DOHH2 (cell line): ENCODE measurements at regions not wholly inside any gene's neighbourhood (a gene's known extent, or its start where the extent isn't known, plus 50 kb on each side); places are given as distances from the start of the nearest gene placed in this dataset.

Experiments used
- H3F3A ChIP-seq: fragments of 200-600 bp; sonication (generic), shearing (Covaris generic); 2 replicates; pipeline ENCODE4 v1.6.0; 2016; ENCODE audit warnings: antibody characterized with exemption, mild to moderate bottlenecking; ENCODE audit not compliant: control insufficient read depth, insufficient read depth
- H3K27ac ChIP-seq: fragments of 200-600 bp; sonication (generic); 2 replicates; pipeline ENCODE4 v1.5.1; 2014; ENCODE audit warnings: low read depth, mild to moderate bottlenecking, low read length, moderate library complexity
- H3K27me3 ChIP-seq: fragments of 200-600 bp; sonication (generic); 2 replicates; pipeline ENCODE4 v1.6.1; 2014; ENCODE audit warnings: mild to moderate bottlenecking, low read length, mixed read lengths; ENCODE audit not compliant: control insufficient read depth
- H3K36me3 ChIP-seq: fragments of 200-600 bp; sonication (generic); 2 replicates; pipeline ENCODE4 v1.6.1; 2014; ENCODE audit warnings: mild to moderate bottlenecking, low read length, moderate library complexity, mixed read lengths; ENCODE audit not compliant: control insufficient read depth
- H3K4me1 ChIP-seq: fragments of 200-600 bp; sonication (generic); 2 replicates; pipeline ENCODE4 v1.6.1; 2014; ENCODE audit warnings: mild to moderate bottlenecking, low read length, mixed read lengths; ENCODE audit not compliant: control insufficient read depth
- H3K4me2 ChIP-seq: fragments of 200-600 bp; sonication (generic); 2 replicates; pipeline ENCODE4 v1.6.0; 2014; ENCODE audit warnings: mild to moderate bottlenecking, low read length, moderate library complexity
- H3K4me3 ChIP-seq: fragments of 200-600 bp; sonication (generic); 2 replicates; pipeline ENCODE4 v1.5.1; 2014; ENCODE audit warnings: mild to moderate bottlenecking, low read length, mixed read lengths
- H3K79me2 ChIP-seq: fragments of 200-600 bp; sonication (generic); 2 replicates; pipeline ENCODE4 v1.6.1; 2014; ENCODE audit warnings: mild to moderate bottlenecking, low read length, mixed read lengths; ENCODE audit not compliant: control insufficient read depth
- H3K9me2 ChIP-seq: fragments of 200-600 bp; sonication (generic); replicated peaks from 2 replicates; pipeline ENCODE4 v1.6.1; 2014; ENCODE audit warnings: mild to moderate bottlenecking, low read length, mixed read lengths; ENCODE audit not compliant: control insufficient read depth
- H3K9me3 ChIP-seq: fragments of 200-600 bp; sonication (generic); 2 replicates; pipeline ENCODE4 v1.6.1; 2014; ENCODE audit warnings: antibody characterized with exemption, low read length, mixed read lengths; ENCODE audit not compliant: control insufficient read depth, insufficient read depth
- H4K20me1 ChIP-seq: fragments of 200-600 bp; sonication (generic); 2 replicates; pipeline ENCODE4 v1.6.0; 2014; ENCODE audit warnings: low read depth, mild to moderate bottlenecking, antibody characterized with exemption, low read length, moderate library complexity; ENCODE audit not compliant: control insufficient read depth, insufficient read depth
- EZH2phosphoT487 ChIP-seq: fragments of 200-600 bp; sonication (generic); IDR thresholded peaks from 2 replicates; pipeline ENCODE4 v1.6.1; 2017; ENCODE audit warnings: borderline replicate concordance, mild to moderate bottlenecking, antibody characterized with exemption, low read length, moderate library complexity, mixed read lengths
- TF ChIP-seq, protein P1 (sequence below): fragments of 200-600 bp; sonication (generic); IDR thresholded peaks from one replicate; pipeline ENCODE4 v1.5.1; 2014; ENCODE audit warnings: antibody characterized with exemption, mild to moderate bottlenecking, low read depth, low read length; ENCODE audit not compliant: poor library complexity, severe bottlenecking

DNA sequence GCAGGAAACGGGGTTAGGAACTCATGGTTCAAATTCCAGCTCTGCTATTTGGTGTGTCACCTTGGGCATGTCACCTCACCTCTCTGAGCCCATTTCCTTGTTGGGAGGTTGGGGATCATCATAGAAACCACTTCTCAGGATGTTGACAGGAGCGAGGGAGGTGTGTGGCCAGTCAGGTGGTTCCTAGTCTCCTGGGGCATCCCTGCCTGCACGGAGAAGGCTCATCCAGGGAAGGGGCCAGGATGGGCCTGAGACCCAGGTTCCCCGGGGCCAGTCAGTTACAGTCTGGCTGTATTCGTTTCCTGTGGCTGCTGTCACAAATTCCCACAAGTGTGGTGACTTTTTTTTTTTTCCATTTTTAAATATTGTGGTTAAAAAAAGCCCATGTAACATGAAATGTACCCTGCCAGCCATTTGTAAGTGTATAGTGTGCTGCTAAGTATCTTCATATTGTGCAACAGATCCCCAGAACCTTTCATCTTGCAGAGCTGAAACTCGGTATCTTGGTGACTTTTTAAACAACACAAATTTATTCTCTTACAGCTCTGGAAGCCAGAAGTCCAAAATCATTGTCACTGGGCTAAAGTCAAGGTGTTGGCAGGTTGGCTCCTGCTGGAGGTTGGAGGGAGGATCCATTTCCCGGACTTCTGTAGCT lies 78.7 kb upstream of the UNC5A start:
- H3K9me2 ChIP-seq, result no peaks in the 10 kb centered on the region
- no peaks in the 10 kb centered on the region for H3F3A ChIP-seq
- no peaks in the 10 kb centered on the region for H4K20me1 ChIP-seq
- H3K27ac ChIP-seq, result no peak overlapping the region
- no peaks in the 10 kb centered on the region for H3K4me1 ChIP-seq
- H3K27me3 ChIP-seq, result peaks cover 14% of the 10 kb centered on the region
- H3K4me3 ChIP-seq, result no peak overlapping the region
- no peaks in the 10 kb centered on the region for H3K9me3 ChIP-seq
- no peak for TF ChIP-seq EZH2phosphoT487
- TF ChIP-seq, protein P1, sequence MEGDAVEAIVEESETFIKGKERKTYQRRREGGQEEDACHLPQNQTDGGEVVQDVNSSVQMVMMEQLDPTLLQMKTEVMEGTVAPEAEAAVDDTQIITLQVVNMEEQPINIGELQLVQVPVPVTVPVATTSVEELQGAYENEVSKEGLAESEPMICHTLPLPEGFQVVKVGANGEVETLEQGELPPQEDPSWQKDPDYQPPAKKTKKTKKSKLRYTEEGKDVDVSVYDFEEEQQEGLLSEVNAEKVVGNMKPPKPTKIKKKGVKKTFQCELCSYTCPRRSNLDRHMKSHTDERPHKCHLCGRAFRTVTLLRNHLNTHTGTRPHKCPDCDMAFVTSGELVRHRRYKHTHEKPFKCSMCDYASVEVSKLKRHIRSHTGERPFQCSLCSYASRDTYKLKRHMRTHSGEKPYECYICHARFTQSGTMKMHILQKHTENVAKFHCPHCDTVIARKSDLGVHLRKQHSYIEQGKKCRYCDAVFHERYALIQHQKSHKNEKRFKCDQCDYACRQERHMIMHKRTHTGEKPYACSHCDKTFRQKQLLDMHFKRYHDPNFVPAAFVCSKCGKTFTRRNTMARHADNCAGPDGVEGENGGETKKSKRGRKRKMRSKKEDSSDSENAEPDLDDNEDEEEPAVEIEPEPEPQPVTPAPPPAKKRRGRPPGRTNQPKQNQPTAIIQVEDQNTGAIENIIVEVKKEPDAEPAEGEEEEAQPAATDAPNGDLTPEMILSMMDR, result no peak
- no peaks in the 10 kb centered on the region for H3K79me2 ChIP-seq
- H3K36me3 ChIP-seq, result no peaks in the 10 kb centered on the region
- H3K4me2 ChIP-seq, result no peak overlapping the region

DNA sequence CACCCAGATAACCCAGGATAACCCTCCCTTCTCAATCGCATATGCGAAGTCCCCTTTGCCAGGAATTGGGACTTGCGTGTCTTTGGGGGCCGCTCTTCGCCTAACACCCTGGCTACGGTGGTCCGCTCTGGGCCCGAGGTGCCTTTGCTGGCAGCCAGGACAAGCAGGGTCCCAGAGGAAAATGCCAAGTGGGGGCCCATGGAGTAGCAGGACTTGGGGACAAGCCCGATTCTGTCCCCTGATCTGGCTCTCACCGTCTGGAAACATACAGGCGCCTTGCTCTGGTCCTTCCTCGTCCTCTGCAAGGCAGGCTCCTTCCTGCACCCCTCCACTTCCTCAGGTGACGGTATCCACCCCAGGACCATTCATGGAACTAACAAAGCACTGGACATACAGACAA lies 78.1 kb upstream of the UNC5A start:
- no peaks in the 10 kb centered on the region for H3K79me2 ChIP-seq

DNA sequence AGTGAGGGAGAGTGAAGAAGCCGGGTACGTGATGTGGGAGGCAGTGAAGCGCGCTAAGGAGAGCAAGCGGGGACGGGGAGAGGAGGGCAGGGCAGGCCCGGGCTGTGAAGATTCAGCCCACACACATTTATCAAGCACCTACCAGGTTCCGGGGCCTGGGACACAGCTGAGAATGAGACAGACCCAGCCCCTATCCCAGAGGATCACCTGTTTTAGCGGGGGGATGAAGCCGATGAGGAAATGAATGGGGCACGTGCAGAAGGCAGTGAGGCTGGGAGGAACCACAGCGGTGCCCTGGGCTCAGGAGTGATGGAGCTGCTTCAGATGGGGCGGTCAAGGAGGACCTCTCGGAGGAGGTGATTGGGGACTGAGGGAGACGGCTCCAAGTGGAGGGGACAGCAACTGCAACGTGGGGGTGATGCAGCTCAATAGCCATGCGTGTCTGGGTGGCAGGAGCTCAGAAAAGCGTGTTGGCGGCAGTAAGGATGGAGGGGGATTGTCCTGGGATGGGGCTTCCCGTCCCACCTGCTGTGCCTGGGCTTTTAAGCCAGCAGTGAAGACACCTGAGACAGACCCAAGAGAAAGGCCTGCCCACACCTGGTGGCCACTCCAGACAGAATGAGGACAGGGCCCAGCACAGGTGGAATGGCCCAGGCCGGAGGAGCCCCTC lies 77.5 kb upstream of the UNC5A start:
- no peaks in the 10 kb centered on the region for H3F3A ChIP-seq
- H4K20me1 ChIP-seq, result no peaks in the 10 kb centered on the region
- no peaks in the 10 kb centered on the region for H3K4me1 ChIP-seq
- H3K4me3 ChIP-seq, result no peak overlapping the region
- no peaks in the 10 kb centered on the region for H3K79me2 ChIP-seq
- no peaks in the 10 kb centered on the region for H3K9me3 ChIP-seq
- H3K9me2 ChIP-seq, result no peaks in the 10 kb centered on the region
- no peak for TF ChIP-seq EZH2phosphoT487
- TF ChIP-seq, protein P1, result no peak
- H3K27ac ChIP-seq, result no peak overlapping the region
- H3K27me3 ChIP-seq, result peaks cover 12% of the 10 kb centered on the region
- no peaks in the 10 kb centered on the region for H3K36me3 ChIP-seq
- no peak overlapping the region for H3K4me2 ChIP-seq

More for the DNA sequence above, 78.1 kb upstream of the UNC5A start:
- H3K4me2 ChIP-seq, result no peak overlapping the region
- H3K36me3 ChIP-seq, result no peaks in the 10 kb centered on the region
- H4K20me1 ChIP-seq, result no peaks in the 10 kb centered on the region
- no peak overlapping the region for H3K27ac ChIP-seq
- H3K4me3 ChIP-seq, result no peak overlapping the region
- peaks cover 12% of the 10 kb centered on the region for H3K27me3 ChIP-seq
- no peak for TF ChIP-seq EZH2phosphoT487
- TF ChIP-seq, protein P1, result no peak
- no peaks in the 10 kb centered on the region for H3K4me1 ChIP-seq
- no peaks in the 10 kb centered on the region for H3F3A ChIP-seq
- no peaks in the 10 kb centered on the region for H3K9me2 ChIP-seq
- no peaks in the 10 kb centered on the region for H3K9me3 ChIP-seq
